NCI-H146 treated with DMSO at 0.1 percent for 48 hours (cell line): ENCODE measurements at regions not wholly inside any gene's neighbourhood (a gene's known extent, or its start where the extent isn't known, plus 50 kb on each side); places are given as distances from the start of the nearest gene placed in this dataset.
"Not testable (repeated sequence)": the region's sequence is repeated elsewhere in the genome, so short reads cannot be mapped to it uniquely, and the experiment has no call there.

Experiments
- DNase-seq: peaks from one replicate; lab custom pipeline; 2025; ENCODE audit not compliant: unreplicated experiment; lab: John Stamatoyannopoulos, UW

DNA sequence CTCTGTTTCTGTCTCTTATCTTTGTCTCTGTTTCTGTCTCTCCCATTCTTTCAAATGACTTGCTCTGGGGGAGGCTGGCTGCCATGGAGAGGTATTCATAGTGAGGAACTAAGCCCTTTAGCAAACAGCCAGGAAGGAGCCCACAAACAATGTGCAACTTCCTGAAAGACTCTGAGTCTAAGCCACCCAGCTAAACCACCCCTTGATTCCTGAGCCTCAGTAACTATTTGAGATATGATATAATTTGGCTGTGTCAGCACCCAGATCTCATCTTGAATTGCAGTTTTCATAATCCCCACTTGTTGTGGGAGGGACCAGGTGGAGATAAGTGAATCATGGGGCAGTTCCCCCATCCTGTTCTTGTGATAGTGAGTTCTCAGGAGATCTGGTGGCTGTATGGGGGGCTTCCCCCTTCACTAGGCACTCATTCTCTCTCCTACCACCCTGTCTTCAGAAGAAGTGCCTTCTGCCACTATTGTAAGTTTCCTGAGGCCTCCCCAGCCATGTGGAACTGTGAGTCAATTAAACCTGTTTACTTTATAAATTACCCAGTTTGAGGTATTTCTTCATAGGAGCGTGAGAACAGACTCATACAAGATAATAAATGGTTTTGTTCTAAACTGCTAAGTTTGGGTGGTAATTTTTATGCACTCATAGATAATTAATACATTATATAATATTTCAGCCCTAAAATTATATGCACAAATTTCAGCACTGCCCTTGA lies 121.2 kb upstream of the FOXP2 start:
- DNase-seq = no peak

DNA sequence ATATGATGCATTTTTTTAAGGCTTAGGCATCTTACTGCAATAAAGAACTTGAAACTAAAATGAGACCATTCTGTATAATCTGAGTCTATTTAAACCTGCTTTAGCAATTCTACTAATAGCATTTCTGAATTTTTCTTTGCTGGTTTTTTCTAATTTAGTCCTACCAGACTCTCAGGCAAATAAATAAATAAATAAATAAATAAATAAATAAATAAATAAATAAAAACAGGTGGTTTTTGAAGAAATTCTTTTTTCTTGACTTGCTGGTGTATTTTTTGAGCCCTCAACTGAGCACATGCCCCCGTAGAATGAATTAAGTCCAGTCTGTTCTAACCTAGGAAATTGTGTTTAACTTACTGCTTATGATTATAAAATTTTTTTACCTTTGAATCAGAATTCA lies 134.7 kb upstream of the FOXP2 start:
- no peak for DNase-seq

DNA sequence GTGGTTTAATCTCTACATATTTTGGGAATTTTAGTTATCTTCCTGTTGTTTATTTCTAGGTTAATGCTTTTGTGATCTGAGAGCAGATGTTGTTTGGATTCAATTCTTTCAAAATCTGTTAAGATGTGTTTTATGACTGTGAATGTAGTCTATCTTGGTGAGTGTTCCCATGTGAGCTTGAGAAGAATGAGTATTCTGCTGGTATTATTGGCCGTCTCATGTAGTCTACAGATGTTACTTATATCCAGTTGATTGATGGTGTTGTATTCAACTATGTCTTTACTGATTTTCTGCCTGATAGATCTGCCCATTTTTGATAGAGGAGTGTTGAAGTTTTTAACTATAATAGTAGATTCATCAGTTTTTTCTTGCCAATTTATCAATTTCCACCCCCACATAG lies 141.4 kb upstream of the FOXP2 start:
- no peak for DNase-seq

DNA sequence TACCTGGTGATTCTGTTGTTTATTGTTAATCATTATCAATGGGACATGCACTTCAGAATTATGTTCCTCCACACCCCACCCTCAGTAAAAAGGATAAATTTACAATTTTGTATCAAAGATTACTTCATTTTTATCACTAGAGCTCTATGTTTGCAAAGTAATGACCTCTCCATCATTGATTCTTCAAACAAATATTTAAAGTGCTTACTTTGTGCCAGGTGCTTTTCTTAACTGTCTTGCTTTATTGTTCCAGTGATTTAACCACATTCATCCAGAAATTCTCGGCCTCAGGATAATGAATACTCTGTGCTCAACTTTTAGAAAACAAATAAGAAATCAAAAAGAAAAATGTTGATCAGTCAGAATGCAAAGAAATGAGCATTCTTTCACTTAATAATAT lies 144.9 kb upstream of the FOXP2 start:
- DNase-seq = no peak

DNA sequence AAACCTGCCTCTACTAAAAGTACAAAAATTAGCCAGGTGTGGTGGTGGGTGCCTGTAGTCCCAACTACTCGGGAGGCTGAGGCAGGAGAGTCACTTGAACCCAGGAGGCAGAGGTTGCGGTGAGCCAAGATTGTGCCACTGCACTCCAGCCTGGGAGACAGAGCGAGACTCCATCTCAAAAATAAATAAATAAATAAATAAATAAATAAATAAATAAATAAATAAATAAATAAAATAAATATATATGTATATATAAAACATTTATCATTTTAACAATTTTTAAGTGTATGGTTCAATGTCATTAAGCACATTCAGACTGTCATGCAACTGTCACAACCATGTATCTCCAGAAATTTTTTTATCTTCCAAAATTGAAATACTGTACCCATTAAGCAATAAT lies 147.1 kb upstream of the FOXP2 start:
- DNase-seq = not testable (repeated sequence)

DNA sequence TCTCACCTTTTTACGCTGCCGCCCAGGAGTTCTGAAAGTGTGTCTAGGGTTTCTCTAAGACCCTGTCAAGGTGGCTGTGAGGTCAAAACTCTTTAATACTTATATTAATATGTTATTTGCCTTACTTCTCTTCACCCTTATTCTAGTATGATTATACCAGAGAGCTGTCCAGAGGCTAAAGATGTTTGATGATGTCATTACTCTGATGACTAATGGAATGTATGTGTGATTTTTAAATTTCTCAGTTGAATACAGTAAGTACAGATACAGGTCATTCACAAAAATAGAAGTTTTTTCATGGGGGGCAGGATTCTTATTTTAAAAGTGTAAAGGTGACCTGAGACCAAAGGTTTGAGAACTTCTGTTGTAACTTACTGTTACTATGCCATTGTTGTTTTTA lies 150.6 kb upstream of the FOXP2 start:
- DNase-seq = no peak

DNA sequence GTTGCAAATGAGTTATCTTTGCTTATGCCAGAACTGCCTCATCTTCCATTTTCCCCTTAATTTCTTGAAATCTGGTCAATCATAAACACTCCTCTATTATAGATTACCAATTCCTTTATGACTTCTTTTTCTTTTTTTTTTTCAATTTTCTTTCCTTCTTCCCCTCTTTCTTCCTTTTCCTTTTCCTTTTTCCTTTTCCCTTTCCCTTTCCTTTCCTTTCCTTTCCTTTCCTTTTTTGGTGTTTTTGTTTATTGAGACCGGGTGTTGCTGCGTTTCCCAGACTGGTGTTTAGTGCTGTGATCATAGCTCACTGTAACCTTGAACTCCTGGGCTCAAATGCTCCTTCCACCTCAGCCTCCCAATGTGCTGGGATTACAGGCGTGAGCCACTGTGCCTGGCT lies 151.4 kb upstream of the FOXP2 start:
- no peak for DNase-seq

DNA sequence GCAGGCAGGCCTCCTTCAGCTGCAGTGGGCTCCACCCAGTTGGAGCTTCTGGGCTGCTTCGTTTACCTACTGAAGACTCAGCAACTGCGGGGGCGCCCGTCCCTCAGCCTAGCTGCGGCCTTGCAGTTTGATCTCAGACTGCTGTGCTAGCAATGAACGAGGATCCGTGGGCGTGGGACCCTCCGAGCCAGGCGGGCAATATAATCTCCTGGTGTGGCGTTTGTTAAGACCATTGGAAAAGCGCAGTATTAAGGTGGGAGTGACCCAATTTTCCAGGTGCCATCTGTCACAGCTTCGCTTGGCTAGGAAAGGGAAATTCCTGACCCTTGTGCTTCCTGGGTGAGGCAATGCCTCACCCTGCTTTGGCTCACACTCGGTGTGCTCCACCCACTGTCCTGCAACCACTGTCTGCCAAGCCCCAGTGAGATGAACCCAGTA lies 159.2 kb upstream of the FOXP2 start:
- DNase-seq = no peak

DNA sequence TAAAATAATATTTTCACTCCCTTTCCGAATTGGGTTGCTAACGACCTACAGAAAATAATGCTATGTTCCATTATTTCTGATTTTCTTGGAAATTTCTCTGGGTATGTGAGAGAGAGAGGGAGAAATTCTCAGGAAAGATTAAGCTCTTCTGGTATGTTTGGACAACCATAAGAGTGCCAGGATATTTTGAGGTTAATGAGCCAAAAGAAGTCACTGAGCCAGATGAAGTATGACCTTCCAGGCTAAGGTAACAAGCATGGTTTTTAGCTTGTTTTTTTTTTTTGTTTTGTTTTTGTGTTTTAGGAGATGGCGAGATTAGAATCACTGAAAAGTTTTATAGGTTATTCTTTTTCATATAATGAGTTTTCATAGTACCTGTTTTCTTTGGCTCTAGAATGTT lies 171.0 kb upstream of the FOXP2 start:
- no peak for DNase-seq

DNA sequence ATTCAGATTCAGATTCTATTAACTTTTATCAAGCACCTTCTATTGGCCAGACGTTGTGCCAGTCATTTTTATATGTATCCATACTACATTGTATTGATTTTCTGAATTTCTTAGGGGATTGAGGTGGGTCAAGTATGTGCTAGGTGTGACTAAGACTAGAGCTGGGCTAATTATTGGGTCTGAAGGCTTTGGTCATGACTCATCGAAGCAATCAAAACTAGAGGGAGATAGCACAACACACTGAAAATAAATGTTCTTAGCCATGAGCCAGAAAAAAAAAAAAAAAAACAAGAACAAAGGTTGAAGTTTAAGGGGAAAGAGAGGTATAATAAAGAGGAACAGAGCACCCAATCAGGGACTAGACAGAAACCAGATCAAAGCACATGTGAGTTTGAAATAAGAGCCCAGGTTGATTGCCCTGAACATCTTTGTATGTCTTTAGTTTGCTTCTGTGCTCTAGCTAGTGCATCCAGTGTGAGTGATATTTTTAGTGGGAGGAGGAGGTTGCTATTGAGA lies 171.6 kb upstream of the FOXP2 start:
- no peak for DNase-seq

DNA sequence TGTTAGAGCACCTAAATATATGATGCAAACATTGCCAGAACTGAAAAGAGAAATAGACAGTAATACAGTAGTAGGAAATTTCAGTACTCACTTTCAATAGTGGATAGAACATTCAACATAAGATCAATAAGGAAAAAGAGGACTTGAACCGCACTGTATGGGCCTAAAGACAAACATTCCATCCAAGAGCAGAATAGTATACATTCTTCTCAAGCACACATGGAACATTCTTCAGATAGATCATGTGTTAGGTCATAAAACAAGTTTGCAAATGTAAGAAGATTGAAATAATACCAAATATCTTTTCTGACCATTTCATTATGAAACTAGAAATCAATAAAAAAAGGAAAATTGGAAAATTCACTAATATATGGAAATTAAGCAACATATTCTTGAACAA lies 185.4 kb upstream of the FOXP2 start:
- DNase-seq = no peak

DNA sequence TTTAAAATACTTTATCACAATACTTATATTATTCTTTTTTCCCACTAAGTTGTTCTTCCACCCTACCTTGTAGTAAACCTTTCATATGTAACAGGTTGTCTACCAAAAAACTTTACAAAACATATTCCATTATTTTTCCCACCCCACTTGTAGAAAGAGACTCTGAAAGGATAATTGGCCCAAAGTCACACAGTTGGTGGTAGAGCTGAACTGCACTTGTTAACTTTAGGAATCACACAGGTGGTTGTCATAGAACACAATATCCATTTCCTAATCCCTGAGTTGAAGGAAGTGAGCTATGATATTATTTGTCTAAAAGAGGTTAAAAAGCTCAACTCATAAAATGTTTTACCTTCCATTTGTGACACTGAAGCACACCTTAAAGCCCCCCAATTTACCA lies 188.8 kb upstream of the FOXP2 start:
- no peak for DNase-seq

DNA sequence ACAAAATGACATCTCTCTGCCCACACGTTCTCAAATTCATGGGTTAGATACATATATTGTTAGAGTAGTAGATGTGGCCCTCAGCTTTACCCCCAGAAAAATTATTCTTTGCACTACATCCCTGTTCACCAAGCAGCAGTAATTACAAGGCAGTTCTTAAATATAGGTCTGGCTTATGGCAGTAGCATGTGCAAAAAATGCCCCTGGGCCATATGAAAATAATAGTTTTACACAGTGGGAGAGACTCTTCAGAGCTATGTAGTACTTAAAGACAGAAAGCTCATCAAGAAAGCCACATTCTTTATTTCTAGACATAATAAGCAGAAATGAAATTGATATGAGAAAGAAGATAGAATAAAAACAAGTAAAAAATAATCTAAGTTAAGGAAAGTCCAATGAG lies 196.3 kb upstream of the FOXP2 start:
- DNase-seq = no peak

DNA sequence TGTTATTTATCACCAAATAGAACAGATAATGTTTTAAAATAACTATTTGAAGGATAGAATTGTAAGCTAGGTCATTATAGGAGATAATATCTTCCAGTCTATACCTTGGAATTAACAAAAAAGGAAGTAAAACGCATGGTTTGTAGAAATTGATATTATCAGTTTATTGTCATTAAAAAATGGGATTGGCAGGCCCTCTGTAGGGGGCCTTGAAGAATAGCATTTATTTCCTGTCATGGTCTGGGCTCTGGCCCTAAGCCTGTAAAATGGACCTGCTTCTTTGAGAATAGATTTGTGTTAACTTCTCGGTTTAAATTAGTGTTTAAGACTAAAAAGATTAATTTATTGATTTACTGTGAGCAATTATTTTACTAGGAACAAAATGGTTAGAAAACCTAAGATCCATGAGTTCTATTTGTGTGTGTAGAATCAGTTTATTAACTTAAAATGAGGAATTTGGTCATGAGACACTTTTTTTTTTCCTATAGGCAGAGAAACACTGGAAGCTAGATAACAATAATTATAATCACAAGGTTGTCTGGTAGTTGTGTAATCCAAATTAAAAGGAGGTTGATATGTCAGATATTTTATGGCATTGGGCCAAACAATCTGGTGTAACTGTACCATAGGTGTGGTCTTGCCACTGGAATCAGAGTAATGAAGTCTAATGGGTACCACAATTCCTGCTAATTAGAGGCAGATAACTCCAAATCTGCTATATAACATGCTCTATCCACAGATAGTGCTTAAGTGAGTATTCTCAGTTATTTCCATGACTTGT lies 197.4 kb upstream of the FOXP2 start:
- no peak for DNase-seq

DNA sequence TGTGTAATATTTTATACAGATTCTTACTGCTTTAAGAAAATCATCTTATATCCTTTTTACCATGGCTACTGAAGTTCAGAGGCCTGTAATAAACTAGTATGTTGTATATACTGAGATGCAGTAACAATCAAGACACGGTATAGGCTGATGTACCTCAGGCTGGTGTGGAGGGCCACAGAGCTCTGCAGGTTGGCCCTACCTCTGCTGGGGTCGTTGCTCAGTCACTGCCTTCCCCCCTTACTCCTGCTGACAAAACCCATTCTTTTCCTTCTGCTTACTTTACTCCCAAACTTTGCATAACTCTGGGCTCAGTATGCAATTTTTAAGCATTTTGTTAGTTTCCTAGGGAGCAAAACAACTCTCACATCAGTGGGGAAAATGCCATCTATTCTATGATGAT lies 200.1 kb upstream of the FOXP2 start:
- no peak for DNase-seq

DNA sequence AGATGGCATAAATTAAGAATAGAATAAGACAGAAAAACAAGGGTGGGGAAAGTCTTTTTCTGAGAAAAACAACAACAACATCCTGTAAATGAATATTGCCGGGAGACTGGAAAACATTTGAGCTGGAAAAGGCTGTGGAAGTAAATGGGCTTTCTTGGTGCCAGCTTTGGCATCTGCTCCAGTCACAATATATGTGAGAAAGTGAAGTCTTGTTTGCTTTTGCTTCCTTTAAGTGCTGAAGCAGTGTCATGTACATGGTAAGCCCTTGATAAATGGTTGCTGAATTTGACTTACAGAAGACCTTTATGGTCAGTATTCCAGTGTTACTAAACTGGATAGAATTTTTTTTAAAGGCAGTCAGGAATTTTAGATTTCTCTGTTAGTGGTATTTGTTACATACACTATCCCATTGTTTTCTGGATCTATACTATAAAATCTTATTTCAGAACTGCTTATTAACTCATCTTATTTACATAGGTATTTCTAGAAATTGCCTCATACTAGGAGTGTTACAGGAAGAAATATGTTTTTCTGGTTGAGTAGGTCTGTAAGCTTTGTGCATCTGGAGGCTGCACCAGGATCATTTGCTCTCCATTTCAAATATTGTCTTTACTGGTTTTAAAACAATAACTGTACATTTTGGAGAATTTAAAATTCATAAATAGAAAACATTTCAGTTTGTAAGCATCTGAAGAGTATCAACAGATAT lies 201.7 kb upstream of the FOXP2 start:
- DNase-seq = no peak

DNA sequence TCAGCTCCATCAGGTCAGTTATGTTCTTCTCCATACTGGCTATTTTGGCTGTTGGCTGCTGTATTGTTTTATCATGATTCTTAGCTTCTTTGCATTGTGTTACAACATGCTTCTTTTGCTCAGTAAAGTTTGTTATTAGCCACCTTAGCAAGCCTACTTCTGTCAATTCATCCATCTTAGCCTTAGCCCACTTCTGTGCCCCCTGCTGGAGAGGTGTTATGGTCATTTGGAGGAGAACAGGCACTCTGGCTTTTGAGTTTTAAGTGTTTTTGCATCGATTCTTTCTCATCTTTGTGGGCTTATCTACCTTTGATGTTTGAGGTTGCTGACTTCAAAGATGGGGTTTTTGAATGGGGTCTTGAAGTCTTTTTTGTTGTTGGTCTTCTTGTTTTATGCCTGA lies 204.6 kb upstream of the FOXP2 start:
- no peak for DNase-seq

DNA sequence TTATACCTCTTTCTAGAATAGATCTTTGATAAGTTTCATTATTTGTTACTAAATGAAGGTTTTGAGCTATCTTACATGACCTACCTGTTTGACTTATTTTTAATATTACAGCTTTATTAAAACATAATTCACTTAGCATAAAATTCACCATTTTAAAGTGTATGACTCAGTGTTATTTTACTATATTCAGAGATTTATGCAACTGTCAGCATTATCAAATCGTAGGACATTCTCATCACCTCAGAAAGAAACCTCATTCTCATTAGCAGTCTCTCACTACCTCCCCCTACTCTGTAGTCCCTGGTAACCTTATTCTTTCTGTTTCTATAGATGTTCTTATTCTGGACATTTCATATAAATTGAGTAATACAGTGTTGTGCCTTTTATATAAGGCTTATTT lies 207.9 kb upstream of the FOXP2 start:
- DNase-seq = no peak

DNA sequence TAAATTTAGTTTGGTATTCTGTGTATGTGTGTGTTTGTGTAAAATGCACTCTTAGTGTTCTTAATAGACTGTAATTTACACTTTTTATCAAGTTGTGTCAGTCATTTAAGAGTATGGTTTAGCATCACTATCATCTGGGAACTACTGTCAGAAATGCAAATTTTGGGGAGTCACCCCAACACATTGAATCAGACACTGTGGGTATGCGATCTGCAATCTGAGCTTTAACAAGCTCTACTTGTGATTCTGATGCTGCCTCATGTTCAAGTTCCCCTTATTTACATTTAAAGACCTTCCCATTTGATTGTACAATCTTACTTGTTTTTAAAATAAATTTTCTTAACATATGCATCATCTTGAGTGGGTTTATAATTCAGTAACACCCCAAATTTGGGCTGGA lies 218.1 kb upstream of the FOXP2 start:
- DNase-seq = no peak

DNA sequence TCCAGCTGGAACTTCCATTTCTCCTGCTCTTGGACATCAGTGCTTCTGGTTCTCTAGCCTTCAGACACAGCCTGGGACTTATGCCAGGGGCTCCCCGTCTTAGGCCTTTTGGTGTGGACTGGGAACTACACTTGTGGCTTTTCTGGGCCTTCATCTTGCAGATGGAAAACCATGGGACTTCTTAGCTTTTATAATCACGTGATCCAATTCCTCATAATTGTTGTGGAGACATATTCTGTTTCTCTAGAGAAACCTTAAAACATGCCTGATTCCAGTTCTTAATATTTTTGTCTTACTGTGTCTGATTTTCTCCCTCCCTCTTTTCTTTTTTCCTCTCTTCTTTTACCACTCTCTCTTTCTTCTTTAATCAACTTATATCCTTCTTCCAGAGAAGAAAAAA lies 224.2 kb upstream of the FOXP2 start:
- no peak for DNase-seq

DNA sequence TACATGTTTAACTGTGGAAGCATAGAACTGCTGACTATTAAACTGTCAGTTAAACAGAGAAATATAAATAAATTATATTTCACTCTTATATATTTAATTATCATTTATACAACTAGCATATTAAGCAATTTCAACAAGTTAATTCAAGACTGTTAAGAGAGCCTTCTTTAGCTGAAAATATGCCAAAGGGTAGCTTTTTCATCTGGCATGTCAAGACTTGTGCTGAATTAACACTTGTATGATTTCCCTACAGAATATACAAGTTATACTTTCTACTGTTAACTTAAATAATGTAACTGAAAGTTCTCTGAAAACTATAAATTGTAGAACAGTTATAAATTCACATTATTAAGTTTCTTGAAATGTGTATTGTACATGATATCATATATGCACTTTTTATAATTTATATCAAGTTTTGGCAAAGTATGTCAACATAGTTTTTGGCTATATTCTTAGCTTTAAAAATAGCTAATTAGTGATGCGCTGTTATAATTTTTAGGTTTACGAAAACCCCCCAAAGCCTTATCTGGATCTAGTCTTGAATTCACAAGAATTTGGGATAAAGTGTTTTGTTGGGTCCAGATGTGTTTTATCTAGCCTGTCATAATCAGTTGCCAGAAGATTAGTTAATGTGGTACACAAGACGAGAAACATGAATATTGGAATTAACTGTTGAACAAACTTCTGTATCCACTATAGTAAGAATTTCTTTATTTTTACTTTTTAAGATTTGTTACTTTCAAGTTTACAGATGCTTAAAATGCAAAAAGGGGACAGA lies 231.1 kb upstream of the FOXP2 start:
- DNase-seq = no peak
